ENCODE measurements at regions not wholly inside any gene's neighbourhood (a gene's known extent, or its start where the extent isn't known, plus 50 kb on each side); places are given as distances from the start of the nearest gene placed in this dataset.

DNA sequence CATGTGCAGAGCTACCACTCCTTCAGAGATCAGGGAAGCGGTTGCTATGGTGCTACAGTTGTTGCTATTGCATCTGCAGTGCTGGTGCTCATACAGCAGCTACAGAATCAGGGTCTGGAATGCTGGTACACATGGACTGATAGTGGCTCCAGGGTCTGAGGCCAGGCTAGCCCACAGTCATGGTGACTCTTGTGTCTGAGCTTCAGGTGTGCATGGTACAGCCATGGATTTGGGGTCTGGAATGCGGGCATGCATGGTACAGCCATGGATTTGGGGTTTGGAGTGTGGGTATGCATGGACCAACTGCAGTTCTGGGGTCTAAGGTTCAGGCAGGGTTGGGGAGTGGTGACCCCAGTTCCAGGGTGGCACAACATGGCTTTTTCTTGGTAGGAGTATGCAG, 185.2 kb downstream of the SLC4A3 start:
- no peak for TF ChIP-seq TARDBP (IDR thresholded peaks at IDR 0.05)
- TF ChIP-seq HDGF (IDR thresholded peaks at IDR 0.05; ENCODE audit: borderline replicate concordance) = no peak
- TF ChIP-seq PKNOX1 (IDR thresholded peaks at IDR 0.05) = no peak
- no peak for TF ChIP-seq ELF4 (IDR thresholded peaks at IDR 0.05)
- TF ChIP-seq CTBP1 (IDR thresholded peaks at IDR 0.05; ENCODE audit: borderline replicate concordance) = no peak
- TF ChIP-seq SP1 (IDR thresholded peaks at IDR 0.05) = no peak
- TF ChIP-seq FOXK2 (IDR thresholded peaks at IDR 0.05) = no peak
- TF ChIP-seq ARNT (IDR thresholded peaks at IDR 0.05) = no peak
- no peak for TF ChIP-seq SUZ12 (IDR thresholded peaks at IDR 0.05)
- no peak for TF ChIP-seq ZNF384 (IDR thresholded peaks at IDR 0.05)
- no peak for TF ChIP-seq FOXM1 (IDR thresholded peaks at IDR 0.05; ENCODE audit: borderline replicate concordance)

All from HEK293T (cell line).